H1 (cell line): ENCODE measurements at regions not wholly inside any gene's neighbourhood (a gene's known extent, or its start where the extent isn't known, plus 50 kb on each side); places are given as distances from the start of the nearest gene placed in this dataset.

ENCODE experiments used
- CTCF ChIA-PET: fragments of 300-600 bp; sonication (Branson Sonifier 250); formaldehyde crosslinking; loops from one replicate; lab custom pipeline; 2021; ENCODE audit not compliant: partially characterized antibody; lab: Charles Lee
- POLR2A ChIA-PET: fragments of 300-600 bp; sonication (Branson Sonifier 250); formaldehyde crosslinking; loops from one replicate; lab custom pipeline; 2021; ENCODE audit warnings: inconsistent platforms; ENCODE audit not compliant: partially characterized antibody; lab: Charles Lee
- DNase-seq, 2 experiments: peaks; one replicate each; pipeline versions ENCODE4 v3.0.0 to v3.0.0-alpha.2; 2010 to 2022; ENCODE audit warnings: low spot score in 2 of 2, low read depth in 1 of 2, mixed read lengths in 1 of 2
- FAIRE-seq: peaks from 2 replicates; lab custom pipeline; 2011; peaks lifted over from hg19 to GRCh38; lab: Jason Lieb, UNC
- H2AFZ ChIP-seq: 2 replicates; pipeline ENCODE4 v1.8.1; 2012; ENCODE audit warnings: low read length, inconsistent platforms
- H2AK5ac ChIP-seq: 2 replicates; pipeline ENCODE4 v1.6.1; 2013; ENCODE audit warnings: low read depth, low read length
- H2BK120ac ChIP-seq: replicated peaks from 2 replicates; pipeline ENCODE3; 2013; ENCODE audit warnings: low read depth, low read length, inconsistent platforms
- H2BK12ac ChIP-seq: 2 replicates; pipeline ENCODE4 v1.6.1; 2013; ENCODE audit warnings: low read depth, low read length
- H2BK15ac ChIP-seq: 2 replicates; pipeline ENCODE4 v1.6.1; 2013; ENCODE audit warnings: low read length
- H2BK20ac ChIP-seq: 2 replicates; pipeline ENCODE4 v1.6.1; 2013; ENCODE audit warnings: low read length
- H2BK5ac ChIP-seq: 2 replicates; pipeline ENCODE4 v1.6.1; 2013; ENCODE audit warnings: low read depth, low read length
- H3K14ac ChIP-seq: 2 replicates; pipeline ENCODE4 v1.6.1; 2013; ENCODE audit warnings: inconsistent platforms; ENCODE audit not compliant: insufficient read length
- H3K18ac ChIP-seq: 2 replicates; pipeline ENCODE4 v1.6.1; 2013; ENCODE audit warnings: low read length; ENCODE audit errors: extremely low read depth
- H3K23ac ChIP-seq: 2 replicates; pipeline ENCODE4 v1.6.1; 2013; ENCODE audit warnings: inconsistent platforms; ENCODE audit not compliant: insufficient read length
- H3K23me2 ChIP-seq: 2 replicates; pipeline ENCODE4 v1.6.1; 2013; ENCODE audit warnings: low read depth, low read length
- H3K27ac ChIP-seq: 2 replicates; pipeline ENCODE4 v1.6.1; 2011; ENCODE audit warnings: low read depth, low read length, inconsistent platforms
- H3K27me3 ChIP-seq, 4 experiments: replicated peaks in 1 of 4; 1 replicate in 1 of 4; 2 replicates in 3 of 4; pipeline versions ENCODE4 v1.6.1 to v1.8.1; 2011 to 2013; ENCODE audit warnings: low read length in 3 of 4, mild to moderate bottlenecking in 3 of 4, inconsistent platforms in 2 of 4, mixed read lengths in 2 of 4, moderate library complexity in 1 of 4; ENCODE audit not compliant: control insufficient read depth in 3 of 4, insufficient read depth in 3 of 4; ENCODE audit errors: extremely low read depth in 1 of 4
- H3K36me3 ChIP-seq, 4 experiments: 2 replicates each; pipeline versions ENCODE4 v1.6.1 to v1.8.1; 2011 to 2013; ENCODE audit warnings: mild to moderate bottlenecking in 4 of 4, low read length in 3 of 4, moderate library complexity in 2 of 4, control low read depth in 1 of 4, inconsistent platforms in 1 of 4; ENCODE audit not compliant: insufficient read depth in 4 of 4, control insufficient read depth in 2 of 4
- H3K4ac ChIP-seq: replicated peaks from 2 replicates; pipeline ENCODE3; 2013; ENCODE audit warnings: low read length, low read depth, mixed read lengths, inconsistent platforms; ENCODE audit not compliant: insufficient read length
- H3K4me1 ChIP-seq, 4 experiments: replicated peaks in 1 of 4; 1 replicate in 1 of 4; 2 replicates in 3 of 4; pipeline versions ENCODE4 v1.6.1 to v1.8.1; 2011 to 2013; ENCODE audit warnings: low read length in 3 of 4, inconsistent platforms in 2 of 4, mixed read lengths in 1 of 4; ENCODE audit not compliant: insufficient read depth in 4 of 4, control insufficient read depth in 3 of 4
- H3K4me2 ChIP-seq, 2 experiments: 2 replicates each; pipeline versions ENCODE4 v1.6.1 to v1.8.1; 2011 to 2013; ENCODE audit warnings: low read depth in 2 of 2, low read length in 2 of 2, control low read depth in 1 of 2, inconsistent platforms in 1 of 2, mild to moderate bottlenecking in 1 of 2; ENCODE audit not compliant: insufficient read depth in 1 of 2
- H3K4me3 ChIP-seq, 4 experiments: fragments of 200-600, 300-600 bp in 1 of 4; sonication (generic), shearing (Covaris generic), sonication (Bioruptor Twin) in 1 of 4; 2 replicates each; pipeline versions ENCODE4 v1.5.1 to v1.8.1; 2011 to 2016; ENCODE audit warnings: low read length in 4 of 4, low read depth in 3 of 4, control low read depth in 2 of 4, inconsistent platforms in 2 of 4, mild to moderate bottlenecking in 2 of 4, mixed read lengths in 1 of 4, moderate library complexity in 1 of 4; ENCODE audit not compliant: insufficient read depth in 2 of 4; ENCODE audit errors: extremely low read depth in 1 of 4
- H3K56ac ChIP-seq: replicated peaks from 2 replicates; pipeline ENCODE3; 2013; ENCODE audit warnings: low read depth, mild to moderate bottlenecking, mixed read lengths, low read length, inconsistent platforms; ENCODE audit not compliant: insufficient read length
- H3K79me1 ChIP-seq: 2 replicates; pipeline ENCODE4 v1.6.1; 2013; ENCODE audit warnings: low read depth, low read length, control low read depth
- H3K79me2 ChIP-seq, 2 experiments: 2 replicates each; pipeline versions ENCODE4 v1.6.1 to v1.8.1; 2012 to 2013; ENCODE audit warnings: low read length in 2 of 2, mild to moderate bottlenecking in 2 of 2, inconsistent platforms in 1 of 2; ENCODE audit not compliant: insufficient read depth in 2 of 2, control insufficient read depth in 1 of 2
- H3K9ac ChIP-seq, 4 experiments: replicated peaks in 1 of 4; 1 replicate in 1 of 4; 2 replicates in 3 of 4; pipeline versions ENCODE4 v1.6.1 to v1.8.1; 2011 to 2013; ENCODE audit warnings: low read depth in 3 of 4, low read length in 3 of 4, control low read depth in 2 of 4, mild to moderate bottlenecking in 2 of 4, moderate library complexity in 2 of 4, inconsistent platforms in 1 of 4; ENCODE audit errors: extremely low read depth in 1 of 4
- H3K9me3 ChIP-seq, 2 experiments: 2 replicates each; pipeline versions ENCODE4 v1.6.1 to v1.8.1; 2012 to 2013; ENCODE audit warnings: mild to moderate bottlenecking in 2 of 2, moderate library complexity in 2 of 2, control low read depth in 1 of 2, inconsistent platforms in 1 of 2, low read depth in 1 of 2, low read length in 1 of 2, mixed read lengths in 1 of 2; ENCODE audit not compliant: insufficient read depth in 2 of 2
- H4K20me1 ChIP-seq, 2 experiments: replicated peaks in 1 of 2; 2 replicates each; pipeline versions ENCODE3 to v1.8.1; 2011 to 2013; ENCODE audit warnings: inconsistent platforms in 2 of 2, low read length in 2 of 2, mild to moderate bottlenecking in 1 of 2; ENCODE audit not compliant: insufficient read depth in 2 of 2, control insufficient read depth in 1 of 2
- H4K5ac ChIP-seq: 2 replicates; pipeline ENCODE4 v1.6.1; 2013; ENCODE audit warnings: low read length, low read depth, mixed read lengths, inconsistent platforms; ENCODE audit not compliant: insufficient read length
- H4K8ac ChIP-seq: 2 replicates; pipeline ENCODE4 v1.8.0; 2013; ENCODE audit warnings: mild to moderate bottlenecking, moderate library complexity, low read length, inconsistent platforms; ENCODE audit not compliant: insufficient read depth; ENCODE audit errors: extremely low read depth
- H4K91ac ChIP-seq: replicated peaks from 2 replicates; pipeline ENCODE3; 2013; ENCODE audit warnings: low read length, mixed read lengths, inconsistent platforms; ENCODE audit not compliant: insufficient read length
- BCL11A ChIP-seq, 2 experiments: IDR thresholded peaks; one replicate each; pipeline ENCODE4 v1.6.1; 2011; ENCODE audit warnings: low read depth in 2 of 2, low read length in 2 of 2, mild to moderate bottlenecking in 2 of 2
- KDM4A ChIP-seq: IDR thresholded peaks from one replicate; pipeline ENCODE4 v1.7.1; 2012; ENCODE audit warnings: low read depth, mild to moderate bottlenecking, moderate library complexity, low read length, inconsistent platforms; ENCODE audit not compliant: severe bottlenecking
- WGBS, 2 experiments: shearing (Covaris generic) in 1 of 2; methylation state at CpG; one replicate each; pipeline versions ENCODE4 v1.1.6 to v1.1.7; 2013 to 2015; ENCODE audit warnings: low lambda C conversion rate in 2 of 2, mixed read lengths in 2 of 2, inconsistent platforms in 1 of 2, low coverage in 1 of 2, missing lambda C conversion rate in 1 of 2; ENCODE audit not compliant: insufficient replicate concordance in 2 of 2, insufficient coverage in 1 of 2, insufficient read length in 1 of 2; ENCODE audit errors: extremely low coverage in 1 of 2, missing lambda C conversion rate in 1 of 2; 5-methylcytosine and 5-hydroxymethylcytosine counted together

- no peak overlapping the region for H3K9ac ChIP-seq
- H2BK15ac ChIP-seq: no peak overlapping the region
- DNase-seq: no peak
- H4K5ac ChIP-seq: no peak overlapping the region
- no peak overlapping the region for H3K4ac ChIP-seq
- TF ChIP-seq KDM4A (no peak), BCL11A (IDR thresholded peaks at IDR 0.05; ENCODE audit: low read depth in 2 of 2, low read length in 2 of 2) (no peak)
- TF ChIP-seq, all 59 proteins: peak for 0
- Histone ChIP-seq H2AK5ac (no peak overlapping the region), H3K9me3 (no peaks in the 10 kb centered on the region), H3K4me1 (no peaks in the 10 kb centered on the region), H2BK20ac (no peak overlapping the region), H3K14ac (no peak overlapping the region), H3K27me3 (no peaks in the 10 kb centered on the region), H3K79me1 (no peaks in the 10 kb centered on the region), H3K36me3 (no peaks in the 10 kb centered on the region), H3K23me2 (no peaks in the 10 kb centered on the region), H2BK12ac (no peak overlapping the region), H3K4me2 (no peak overlapping the region), H4K8ac (no peak overlapping the region), H4K20me1 (no peaks in the 10 kb centered on the region), H3K18ac (no peak overlapping the region), H3K56ac (no peak overlapping the region), H3K79me2 (no peaks in the 10 kb centered on the region), H3K4me3 (no peak overlapping the region), H2BK120ac (no peak overlapping the region), H3K23ac (no peak overlapping the region), H2AFZ (no peak overlapping the region), H3K27ac (no peak overlapping the region), H2BK5ac (no peak overlapping the region), H4K91ac (no peak overlapping the region)
- WGBS, 2 experiments: 82% methylated on average over 1 of the region's 1 CpG; no CpG with 5 or more reads in 1 of the 2 experiments
- ChIA-PET POLR2A (no interaction called here), CTCF (no interaction called here)
- no peak for FAIRE-seq
These were observed 66.7 kb upstream of the HSPB3 start for GRCh38 chr5:54388811-54389210.
